ENCODE measurements at regions not wholly inside any gene's neighbourhood (a gene's known extent, or its start where the extent isn't known, plus 50 kb on each side); places are given as distances from the start of the nearest gene placed in this dataset.
"Not testable (repeated sequence)": the region's sequence is repeated elsewhere in the genome, so short reads cannot be mapped to it uniquely, and the experiment has no call there.

GRCh38 chr12:105664765-105665164 is 334.3 kb downstream of the C12orf75 start:
- not testable (repeated sequence) for DNase-seq

GRCh38 chr12:105665366-105665765 is 334.9 kb downstream of the C12orf75 start:
- no peak for DNase-seq

- no peak for DNase-seq
Observed at GRCh38 chr12:105667973-105668743, 337.7 kb downstream of the C12orf75 start.

GRCh38 chr12:105670672-105671071 is 340.2 kb downstream of the C12orf75 start:
- no peak for DNase-seq

GRCh38 chr12:105671720-105672119 is 341.2 kb downstream of the C12orf75 start:
- DNase-seq, result no peak

GRCh38 chr12:105672121-105672975 is 341.9 kb downstream of the C12orf75 start:
- DNase-seq, result no peak

- DNase-seq, result no peak
Observed at GRCh38 chr12:105674871-105675699, 344.6 kb downstream of the C12orf75 start.

- peak; percentile 65 for DNase-seq
Observed at GRCh38 chr12:105676694-105677093, 346.2 kb downstream of the C12orf75 start.

- DNase-seq, result no peak
Observed at GRCh38 chr12:105677672-105678071, 347.2 kb downstream of the C12orf75 start.

- DNase-seq, result no peak
Observed at GRCh38 chr12:105679982-105680381, 349.5 kb downstream of the C12orf75 start.

GRCh38 chr12:105681341-105681740 is 350.9 kb downstream of the C12orf75 start:
- DNase-seq, result no peak

- not testable (repeated sequence) for DNase-seq
Observed at GRCh38 chr12:105682821-105683220, 352.3 kb downstream of the C12orf75 start.

- DNase-seq, result not testable (repeated sequence)
Observed at GRCh38 chr12:105683836-105684235, 353.3 kb downstream of the C12orf75 start.

GRCh38 chr12:105698075-105698474 is 367.6 kb downstream of the C12orf75 start:
- DNase-seq, result no peak

- no peak for DNase-seq
Observed at GRCh38 chr12:105699209-105699608, 368.7 kb downstream of the C12orf75 start.

- DNase-seq, result no peak
Observed at GRCh38 chr12:105704787-105705186, 374.3 kb downstream of the C12orf75 start.

- DNase-seq, result no peak
Observed at GRCh38 chr12:105705235-105705634, 374.7 kb downstream of the C12orf75 start.

- peak; percentile 43 for DNase-seq
Observed at GRCh38 chr12:105705765-105706164, 375.3 kb downstream of the C12orf75 start.

- DNase-seq, result no peak
Observed at GRCh38 chr12:105706321-105706972, 376.0 kb downstream of the C12orf75 start.

- no peak for DNase-seq
Observed at GRCh38 chr12:105706973-105707334, 376.5 kb downstream of the C12orf75 start.

- DNase-seq, result no peak
Observed at GRCh38 chr12:105713606-105714305, 383.3 kb downstream of the C12orf75 start.

GRCh38 chr12:105716621-105717020 is 386.1 kb downstream of the C12orf75 start:
- DNase-seq, result no peak
